Chondrocyte (in vitro differentiated cells): ENCODE measurements at regions not wholly inside any gene's neighbourhood (a gene's known extent, or its start where the extent isn't known, plus 50 kb on each side); places are given as distances from the start of the nearest gene placed in this dataset.

ENCODE experiments used
- DNase-seq: peaks from one replicate; pipeline ENCODE4 v3.0.0; 2021; ENCODE audit warnings: mixed read lengths, low spot score
- H3K27ac Mint-ChIP-seq: one replicate; pipeline ENCODE4 v1.8.0; 2021; ENCODE audit warnings: mild to moderate bottlenecking, moderate library complexity, mixed read lengths; ENCODE audit not compliant: unreplicated experiment
- H3K27me3 Mint-ChIP-seq: 2 replicates; pipeline ENCODE4 v1.8.0; 2021; ENCODE audit warnings: low read depth, mixed read lengths
- H3K36me3 Mint-ChIP-seq: 2 replicates; pipeline ENCODE4 v1.8.0; 2021; ENCODE audit warnings: low read depth, mixed read lengths
- H3K4me1 Mint-ChIP-seq: 2 replicates; pipeline ENCODE4 v1.8.0; 2021; ENCODE audit warnings: low read depth, mild to moderate bottlenecking, mixed read lengths
- H3K4me3 Mint-ChIP-seq: one replicate; pipeline ENCODE4 v1.8.0; 2021; ENCODE audit warnings: mild to moderate bottlenecking, moderate library complexity, mixed read lengths; ENCODE audit not compliant: unreplicated experiment
- H3K9me3 Mint-ChIP-seq: 2 replicates; pipeline ENCODE4 v1.8.0; 2021; ENCODE audit warnings: low read depth, mixed read lengths
- CTCF ChIP-seq: fragments of 200-600 bp; sonication (generic); IDR thresholded peaks from 2 replicates; pipeline ENCODE4 v1.5.0; 2021; ENCODE audit warnings: antibody characterized with exemption, mild to moderate bottlenecking, moderate library complexity

- H3K36me3 Mint-ChIP-seq = no peaks in the 10 kb centered on the region
- DNase-seq = no peak
- peaks cover 3% of the 10 kb centered on the region for H3K9me3 Mint-ChIP-seq
Observed at GRCh38 chr13:75231235-75231634, 250.7 kb downstream of the TBC1D4 start.

DNA sequence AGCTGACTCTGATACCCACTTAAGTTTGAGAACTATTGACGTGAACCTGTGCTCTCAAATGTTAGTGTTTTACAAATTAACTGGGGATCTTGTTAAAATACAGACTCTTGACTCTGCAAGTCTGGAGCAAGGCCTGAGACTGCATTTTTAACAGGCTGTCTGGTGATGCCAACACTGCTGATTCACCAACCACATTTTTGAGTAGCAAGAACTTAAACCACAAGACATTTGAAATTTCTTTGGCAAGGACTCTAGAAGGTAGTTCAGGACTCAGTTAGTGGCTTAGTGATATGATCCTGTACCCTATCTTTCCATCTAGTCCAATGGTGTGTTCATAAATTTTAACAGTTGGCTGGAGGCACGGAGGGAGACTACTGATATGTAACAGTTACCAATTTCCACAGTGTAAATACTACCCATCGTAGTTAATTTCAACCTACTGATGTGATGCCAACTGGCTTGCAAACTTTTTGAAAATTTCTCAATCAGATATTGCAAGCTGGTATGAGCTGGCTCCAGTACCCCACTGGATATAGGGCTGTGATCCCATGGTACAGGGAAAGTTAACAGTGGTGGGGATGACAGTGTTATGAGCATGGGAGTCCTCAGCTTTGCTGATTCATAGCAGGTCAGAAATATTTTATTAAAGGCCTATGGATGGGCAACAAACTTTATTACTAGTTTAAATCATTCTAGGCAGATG is 255.1 kb downstream of the TBC1D4 start:
- H3K27ac Mint-ChIP-seq = peak overlapping the region; percentile 92
- H3K9me3 Mint-ChIP-seq = peaks cover 3% of the 10 kb centered on the region
- H3K27me3 Mint-ChIP-seq = no peaks in the 10 kb centered on the region
- H3K4me3 Mint-ChIP-seq = no peak overlapping the region
- no peaks in the 10 kb centered on the region for H3K36me3 Mint-ChIP-seq
- no peak for TF ChIP-seq CTCF
- no peak for DNase-seq
- peaks cover 34% of the 10 kb centered on the region for H3K4me1 Mint-ChIP-seq

More at GRCh38 chr13:75231235-75231634, 250.7 kb downstream of the TBC1D4 start:
- Mint-ChIP-seq H3K27me3 (no peaks in the 10 kb centered on the region), H3K4me3 (no peak overlapping the region), H3K27ac (no peak overlapping the region), H3K4me1 (peaks cover 25% of the 10 kb centered on the region)
- TF ChIP-seq CTCF = no peak

DNA sequence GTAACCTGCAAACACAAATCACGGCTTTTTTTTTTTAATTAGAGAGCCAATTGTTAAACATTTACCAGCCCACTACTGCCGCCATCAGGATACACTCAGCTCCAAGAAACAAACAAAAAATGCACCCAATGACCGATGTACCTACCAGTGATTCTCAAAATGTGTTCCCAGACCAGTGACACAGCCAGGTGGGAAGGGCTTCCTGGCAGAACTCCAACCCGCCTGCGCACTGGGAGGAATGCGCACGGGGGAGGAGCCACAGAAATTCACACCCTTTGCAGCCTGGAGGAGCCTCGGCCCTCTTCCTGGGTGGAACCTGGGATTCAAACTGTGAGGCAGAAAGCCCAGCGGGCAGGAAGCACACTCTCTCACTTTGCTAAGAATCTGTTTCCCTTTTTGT is 255.9 kb downstream of the TBC1D4 start:
- TF ChIP-seq CTCF = no peak
- no peaks in the 10 kb centered on the region for H3K27me3 Mint-ChIP-seq
- H3K4me1 Mint-ChIP-seq = peaks cover 34% of the 10 kb centered on the region
- no peak for DNase-seq
- no peaks in the 10 kb centered on the region for H3K9me3 Mint-ChIP-seq
- no peaks in the 10 kb centered on the region for H3K36me3 Mint-ChIP-seq
- peak overlapping the region; percentile 92 for H3K27ac Mint-ChIP-seq
- no peak overlapping the region for H3K4me3 Mint-ChIP-seq

GRCh38 chr13:75225288-75226032 is 256.5 kb downstream of the TBC1D4 start:
- TF ChIP-seq CTCF = no peak
- Mint-ChIP-seq H3K27me3 (no peaks in the 10 kb centered on the region), H3K36me3 (no peaks in the 10 kb centered on the region), H3K4me3 (no peak overlapping the region), H3K27ac (no peak overlapping the region), H3K9me3 (no peaks in the 10 kb centered on the region), H3K4me1 (peaks cover 34% of the 10 kb centered on the region)
- no peak for DNase-seq

DNA sequence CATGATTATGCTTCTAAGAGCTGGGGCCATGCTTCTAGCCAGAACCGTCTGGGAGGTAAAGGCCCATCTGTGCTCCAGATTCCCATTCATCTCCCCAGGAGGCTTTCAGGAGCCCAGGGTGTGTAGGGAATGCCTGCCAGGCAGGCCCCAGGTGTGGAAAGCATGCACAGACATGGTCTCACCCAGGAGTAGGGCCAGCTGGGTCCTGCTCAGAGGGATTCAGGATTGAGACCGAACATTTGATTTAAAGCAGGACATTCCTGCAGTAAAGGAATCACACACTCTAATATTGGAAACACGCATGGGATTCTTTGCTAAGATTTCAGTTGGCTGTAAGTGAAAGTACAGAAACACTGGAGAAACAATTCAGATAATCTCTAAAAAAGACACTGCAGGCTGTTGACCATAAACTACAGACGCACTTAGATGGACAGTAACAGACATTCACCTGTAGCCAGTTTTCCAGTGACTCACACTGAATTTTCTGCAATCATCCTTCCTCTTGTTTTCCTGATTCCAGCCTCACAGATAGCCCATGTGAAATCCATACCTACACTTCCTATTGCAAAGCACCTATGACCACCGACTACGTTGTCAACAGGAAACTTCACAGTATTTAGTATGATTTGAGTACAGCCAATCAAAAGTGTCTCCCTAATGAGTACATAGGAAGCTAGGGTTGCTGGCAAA is 257.8 kb downstream of the TBC1D4 start:
- H3K9me3 Mint-ChIP-seq = no peaks in the 10 kb centered on the region
- no peak overlapping the region for H3K4me3 Mint-ChIP-seq
- DNase-seq = no peak
- no peaks in the 10 kb centered on the region for H3K36me3 Mint-ChIP-seq
- H3K27ac Mint-ChIP-seq = no peak overlapping the region
- H3K27me3 Mint-ChIP-seq = peaks cover 2% of the 10 kb centered on the region
- no peak for TF ChIP-seq CTCF
- peaks cover 42% of the 10 kb centered on the region for H3K4me1 Mint-ChIP-seq
